Pons (tissue), 1 donor: ENCODE measurements at regions not wholly inside any gene's neighbourhood (a gene's known extent, or its start where the extent isn't known, plus 50 kb on each side); places are given as distances from the start of the nearest gene placed in this dataset.

Experiments
- DNase-seq: peaks from one replicate; pipeline ENCODE4 v3.0.0-alpha.2; 2016; ENCODE audit warnings: low spot score

- DNase-seq: no peak
Observed at GRCh38 chr12:41981758-41982157, 162.9 kb downstream of the GXYLT1 start.

GRCh38 chr12:41981013-41981412 lies 163.7 kb downstream of the GXYLT1 start:
- no peak for DNase-seq

- DNase-seq: no peak
Observed at GRCh38 chr12:41980390-41980789, 164.3 kb downstream of the GXYLT1 start.

- no peak for DNase-seq
Observed at GRCh38 chr12:41979574-41979973, 165.1 kb downstream of the GXYLT1 start.

GRCh38 chr12:41972598-41972997 lies 172.1 kb downstream of the GXYLT1 start:
- no peak for DNase-seq

GRCh38 chr12:41972196-41972595 lies 172.5 kb downstream of the GXYLT1 start:
- no peak for DNase-seq

GRCh38 chr12:41970744-41971143 lies 173.9 kb downstream of the GXYLT1 start:
- no peak for DNase-seq

- DNase-seq: no peak
Observed at GRCh38 chr12:41968599-41968998, 176.1 kb downstream of the GXYLT1 start.

GRCh38 chr12:41967668-41968500 lies 176.8 kb downstream of the GXYLT1 start:
- DNase-seq: no peak

GRCh38 chr12:41966916-41967315 lies 177.8 kb downstream of the GXYLT1 start:
- no peak for DNase-seq

GRCh38 chr12:41966001-41966400 lies 178.7 kb downstream of the GXYLT1 start:
- no peak for DNase-seq

- no peak for DNase-seq
Observed at GRCh38 chr12:41963398-41963797, 181.3 kb downstream of the GXYLT1 start.

GRCh38 chr12:41962171-41962572 lies 182.5 kb downstream of the GXYLT1 start:
- peak; percentile 88 for DNase-seq

- DNase-seq: no peak
Observed at GRCh38 chr12:41959271-41959670, 185.4 kb downstream of the GXYLT1 start.

- DNase-seq: no peak
Observed at GRCh38 chr12:41956353-41956752, 188.3 kb downstream of the GXYLT1 start.

- no peak for DNase-seq
Observed at GRCh38 chr12:41950455-41950854, 194.2 kb downstream of the GXYLT1 start.

- no peak for DNase-seq
Observed at GRCh38 chr12:41946106-41946505, 198.6 kb downstream of the GXYLT1 start.

GRCh38 chr12:41944216-41944615 lies 200.5 kb downstream of the GXYLT1 start:
- DNase-seq: no peak

- DNase-seq: no peak
Observed at GRCh38 chr12:41943671-41944070, 201.0 kb downstream of the GXYLT1 start.

GRCh38 chr12:41942354-41942753 lies 202.3 kb downstream of the GXYLT1 start:
- DNase-seq: no peak

- DNase-seq: no peak
Observed at GRCh38 chr12:41941079-41941478, 203.6 kb downstream of the GXYLT1 start.

GRCh38 chr12:41940571-41940970 lies 204.1 kb downstream of the GXYLT1 start:
- no peak for DNase-seq

- no peak for DNase-seq
Observed at GRCh38 chr12:41936333-41936732, 208.3 kb downstream of the GXYLT1 start.

GRCh38 chr12:41935911-41936310 lies 208.8 kb downstream of the GXYLT1 start:
- no peak for DNase-seq
